GM12875 (cell line): ENCODE measurements at regions not wholly inside any gene's neighbourhood (a gene's known extent, or its start where the extent isn't known, plus 50 kb on each side); places are given as distances from the start of the nearest gene placed in this dataset.

Experiments used
- H3K4me3 ChIP-seq: one replicate; pipeline ENCODE4 v1.5.1; 2011; ENCODE audit warnings: low read depth, low read length, control low read depth
- CTCF ChIP-seq: IDR thresholded peaks from 2 replicates; pipeline ENCODE4 v1.5.1; 2011; ENCODE audit warnings: low read depth, mild to moderate bottlenecking, control low read depth, inconsistent platforms, low read length, moderate library complexity, borderline replicate concordance; ENCODE audit not compliant: insufficient read depth

GRCh38 chr9:4435197-4435596, 55.1 kb upstream of the SLC1A1 start:
- TF ChIP-seq CTCF, result no peak
- no peak overlapping the region for H3K4me3 ChIP-seq

GRCh38 chr9:4433379-4433778, 56.9 kb upstream of the SLC1A1 start:
- no peak for TF ChIP-seq CTCF
- no peak overlapping the region for H3K4me3 ChIP-seq

GRCh38 chr9:4430432-4431261, 59.6 kb upstream of the SLC1A1 start:
- no peak overlapping the region for H3K4me3 ChIP-seq
- TF ChIP-seq CTCF, result no peak

GRCh38 chr9:4425319-4426045, 64.8 kb upstream of the SLC1A1 start:
- no peak overlapping the region for H3K4me3 ChIP-seq
- no peak for TF ChIP-seq CTCF

GRCh38 chr9:4424891-4425290, 65.4 kb upstream of the SLC1A1 start:
- TF ChIP-seq CTCF, result no peak

GRCh38 chr9:4424038-4424437, 66.2 kb upstream of the SLC1A1 start:
- H3K4me3 ChIP-seq, result no peak overlapping the region
- no peak for TF ChIP-seq CTCF

More at GRCh38 chr9:4424891-4425290, 65.4 kb upstream of the SLC1A1 start:
- no peak overlapping the region for H3K4me3 ChIP-seq
